GM06990 (cell line): ENCODE measurements at regions not wholly inside any gene's neighbourhood (a gene's known extent, or its start where the extent isn't known, plus 50 kb on each side); places are given as distances from the start of the nearest gene placed in this dataset.

ENCODE experiments used
- DNase-seq: peaks from one replicate; pipeline ENCODE4 v3.0.0-alpha.2; 2011; ENCODE audit not compliant: insufficient read length; ENCODE audit errors: extremely low read depth
- H3K27me3 ChIP-seq: replicated peaks from 2 replicates; pipeline ENCODE4 v1.6.0; 2011; ENCODE audit warnings: low read length; ENCODE audit not compliant: control insufficient read depth, insufficient read depth
- H3K36me3 ChIP-seq: 2 replicates; pipeline ENCODE4 v1.5.1; 2011; ENCODE audit warnings: low read length; ENCODE audit not compliant: control insufficient read depth, insufficient read depth
- H3K4me3 ChIP-seq: replicated peaks from 2 replicates; pipeline ENCODE4 v1.5.1; 2011; ENCODE audit warnings: low read depth, mild to moderate bottlenecking, control low read depth, low read length
- CTCF ChIP-seq: IDR thresholded peaks from 2 replicates; pipeline ENCODE4 v1.5.1; 2011; ENCODE audit warnings: low read length, control low read depth, mild to moderate bottlenecking, inconsistent platforms; ENCODE audit not compliant: insufficient read depth, poor library complexity, severe bottlenecking

GRCh38 chr15:53841651-53842050 is 82.2 kb upstream of the WDR72 start:
- Histone ChIP-seq H3K36me3 (no peaks in the 10 kb centered on the region), H3K4me3 (no peak overlapping the region), H3K27me3 (no peaks in the 10 kb centered on the region)
- TF ChIP-seq CTCF, result no peak
- DNase-seq, result no peak

DNA sequence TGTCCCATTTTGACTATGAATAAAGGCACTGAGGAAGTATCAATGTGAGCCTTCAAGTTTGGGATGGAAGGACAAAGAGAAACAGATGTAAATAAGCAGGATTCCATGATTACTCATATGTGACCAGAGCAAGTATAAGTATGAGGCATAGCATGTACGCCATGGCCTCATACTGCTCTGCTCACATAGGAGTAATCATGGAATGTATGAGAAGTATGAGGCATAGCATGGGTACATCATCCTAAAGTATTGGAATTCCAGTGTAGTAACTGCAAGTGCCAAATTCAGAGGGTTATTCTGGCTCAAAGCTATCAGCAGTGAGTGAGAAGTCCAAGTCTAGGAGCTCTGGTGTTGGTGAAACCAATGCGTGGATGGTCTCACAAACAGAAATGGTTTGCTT is 81.2 kb upstream of the WDR72 start:
- no peak for DNase-seq
- TF ChIP-seq CTCF, result no peak
- Histone ChIP-seq H3K4me3 (no peak overlapping the region), H3K36me3 (no peaks in the 10 kb centered on the region), H3K27me3 (no peaks in the 10 kb centered on the region)

- no peak for TF ChIP-seq CTCF
- H3K4me3 ChIP-seq, result no peak overlapping the region
- H3K36me3 ChIP-seq, result no peaks in the 10 kb centered on the region
- no peak for DNase-seq
- no peaks in the 10 kb centered on the region for H3K27me3 ChIP-seq
Measured at GRCh38 chr15:53837263-53837662, 77.8 kb upstream of the WDR72 start.

- Histone ChIP-seq H3K4me3 (no peak overlapping the region), H3K27me3 (no peaks in the 10 kb centered on the region), H3K36me3 (no peaks in the 10 kb centered on the region)
- no peak for DNase-seq
- no peak for TF ChIP-seq CTCF
Measured at GRCh38 chr15:53836618-53837017, 77.2 kb upstream of the WDR72 start.

- Histone ChIP-seq H3K36me3 (no peaks in the 10 kb centered on the region), H3K4me3 (no peak overlapping the region), H3K27me3 (no peaks in the 10 kb centered on the region)
- TF ChIP-seq CTCF, result no peak
- DNase-seq, result no peak
Measured at GRCh38 chr15:53835309-53835708, 75.8 kb upstream of the WDR72 start.

DNA sequence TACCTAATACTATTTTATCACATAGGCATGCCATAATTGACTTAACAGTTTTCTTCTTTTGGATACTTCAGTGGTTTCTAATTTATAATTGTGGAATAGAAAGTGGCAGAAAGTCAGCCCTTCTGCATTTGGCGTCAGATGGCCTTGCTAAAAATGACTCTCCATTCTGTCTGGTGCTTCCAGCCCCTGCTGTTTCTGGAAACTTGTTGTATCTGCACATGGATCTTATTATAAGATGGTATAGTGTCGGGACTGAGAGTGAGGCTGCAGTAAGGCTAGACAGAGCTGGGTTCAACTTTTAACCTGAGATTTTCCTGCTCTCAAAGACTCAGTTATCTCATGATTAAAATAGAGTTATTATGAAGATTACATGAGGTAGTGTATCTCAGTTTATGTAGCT is 74.8 kb upstream of the WDR72 start:
- no peak for DNase-seq
- no peaks in the 10 kb centered on the region for H3K27me3 ChIP-seq

More for the DNA sequence above, 74.8 kb upstream of the WDR72 start:
- TF ChIP-seq CTCF, result no peak
- Histone ChIP-seq H3K4me3 (no peak overlapping the region), H3K36me3 (no peaks in the 10 kb centered on the region)
